ENCODE measurements at regions not wholly inside any gene's neighbourhood (a gene's known extent, or its start where the extent isn't known, plus 50 kb on each side); places are given as distances from the start of the nearest gene placed in this dataset.

GRCh38 chr3:69591164-69591736, 148.0 kb upstream of the MITF start:
- no peaks in the 10 kb centered on the region; the same call in 2 of the 3 replicates for H3K9me3 ChIP-seq (replicated peaks; ENCODE audit: control insufficient read depth, insufficient read depth, low read length)
- no peak overlapping the region for H3K4me3 ChIP-seq
- RAD21 ChIA-PET (ENCODE audit: unreplicated experiment), result no interaction called here
- SMC1A ChIA-PET (ENCODE audit: uncharacterized antibody, unreplicated experiment), result no interaction called here
- ATAC-seq (no peak), DNase-seq (ENCODE audit: low read depth, low spot score) (no peak), FAIRE-seq (no peak)
- intact Hi-C loops (cut with micrococcal nuclease; ENCODE audit: unreplicated experiment), result no loop called here
- H3K36me3 ChIP-seq (ENCODE audit: control insufficient read depth in 2 of 2, insufficient read depth in 2 of 2, low read length in 1 of 2), result no peaks in the 10 kb centered on the region
- 18% methylated on average over 4 of the region's 4 CpGs for WGBS (ENCODE audit: insufficient coverage, insufficient replicate concordance, low lambda C conversion rate, missing lambda C conversion rate)
- no peak overlapping the region for H3K4me2 ChIP-seq (ENCODE audit: control insufficient read depth, insufficient read depth)
- H3K4me1 ChIP-seq (ENCODE audit: control insufficient read depth, insufficient read depth, low read length), result no peaks in the 10 kb centered on the region
- no peaks in the 10 kb centered on the region for H4K20me1 ChIP-seq (ENCODE audit: control insufficient read depth, insufficient read depth)
- POLR2A ChIA-PET, result no interaction called here
- H3K9ac ChIP-seq (ENCODE audit: control insufficient read depth, insufficient read depth, low read length), result no peak overlapping the region
- H2AFZ ChIP-seq (ENCODE audit: control insufficient read depth, low read depth, low read length), result no peak overlapping the region
- H3K27me3 ChIP-seq (replicated peaks in 1 of 2; ENCODE audit: control insufficient read depth in 2 of 2, insufficient read depth in 2 of 2, low read length in 1 of 2), result no peaks in the 10 kb centered on the region
- CTCF ChIA-PET, result no interaction called here
- BruUV-seq (replicated peaks), result no TSS peak
- in situ Hi-C loops (cut with MboI), result no loop called here
- no peaks in the 10 kb centered on the region for H3K79me2 ChIP-seq (ENCODE audit: control insufficient read depth, insufficient read depth, low read length)
- H3K27ac ChIP-seq (ENCODE audit: control insufficient read depth, insufficient read depth), result no peak overlapping the region
- TF ChIP-seq USF1 (IDR thresholded peaks at IDR 0.05; ENCODE audit: borderline replicate concordance, extremely low read length, insufficient read depth, low read depth, low read length) (no peak), REST (IDR thresholded peaks at IDR 0.05; ENCODE audit: low read depth, low read length) (no peak), STAT3 (IDR thresholded peaks at IDR 0.05; ENCODE audit: low read depth, low read length) (no peak), NFXL1 (IDR thresholded peaks at IDR 0.05; ENCODE audit: borderline replicate concordance) (no peak), RB1 (IDR thresholded peaks at IDR 0.05; ENCODE audit: borderline replicate concordance) (no peak), MYB (IDR thresholded peaks at IDR 0.05; ENCODE audit: borderline replicate concordance, low read depth, low read length) (no peak), EGR1 (IDR thresholded peaks at IDR 0.05; ENCODE audit: borderline replicate concordance in 1 of 2, low read depth in 2 of 2, low read length in 2 of 2) (no peak), ASH2L (IDR thresholded peaks at IDR 0.05; ENCODE audit: borderline replicate concordance, low read depth) (no peak), HSF1 (IDR thresholded peaks at IDR 0.05; ENCODE audit: low read depth, low read length) (no peak), SUZ12 (IDR thresholded peaks at IDR 0.05; ENCODE audit: unreplicated experiment) (no peak), NR2C2 (IDR thresholded peaks at IDR 0.05; ENCODE audit: borderline replicate concordance, control insufficient read depth, insufficient read length, low read depth) (no peak), HDAC2 (IDR thresholded peaks at IDR 0.05) (no peak)
- TF ChIP-seq, protein P1, sequence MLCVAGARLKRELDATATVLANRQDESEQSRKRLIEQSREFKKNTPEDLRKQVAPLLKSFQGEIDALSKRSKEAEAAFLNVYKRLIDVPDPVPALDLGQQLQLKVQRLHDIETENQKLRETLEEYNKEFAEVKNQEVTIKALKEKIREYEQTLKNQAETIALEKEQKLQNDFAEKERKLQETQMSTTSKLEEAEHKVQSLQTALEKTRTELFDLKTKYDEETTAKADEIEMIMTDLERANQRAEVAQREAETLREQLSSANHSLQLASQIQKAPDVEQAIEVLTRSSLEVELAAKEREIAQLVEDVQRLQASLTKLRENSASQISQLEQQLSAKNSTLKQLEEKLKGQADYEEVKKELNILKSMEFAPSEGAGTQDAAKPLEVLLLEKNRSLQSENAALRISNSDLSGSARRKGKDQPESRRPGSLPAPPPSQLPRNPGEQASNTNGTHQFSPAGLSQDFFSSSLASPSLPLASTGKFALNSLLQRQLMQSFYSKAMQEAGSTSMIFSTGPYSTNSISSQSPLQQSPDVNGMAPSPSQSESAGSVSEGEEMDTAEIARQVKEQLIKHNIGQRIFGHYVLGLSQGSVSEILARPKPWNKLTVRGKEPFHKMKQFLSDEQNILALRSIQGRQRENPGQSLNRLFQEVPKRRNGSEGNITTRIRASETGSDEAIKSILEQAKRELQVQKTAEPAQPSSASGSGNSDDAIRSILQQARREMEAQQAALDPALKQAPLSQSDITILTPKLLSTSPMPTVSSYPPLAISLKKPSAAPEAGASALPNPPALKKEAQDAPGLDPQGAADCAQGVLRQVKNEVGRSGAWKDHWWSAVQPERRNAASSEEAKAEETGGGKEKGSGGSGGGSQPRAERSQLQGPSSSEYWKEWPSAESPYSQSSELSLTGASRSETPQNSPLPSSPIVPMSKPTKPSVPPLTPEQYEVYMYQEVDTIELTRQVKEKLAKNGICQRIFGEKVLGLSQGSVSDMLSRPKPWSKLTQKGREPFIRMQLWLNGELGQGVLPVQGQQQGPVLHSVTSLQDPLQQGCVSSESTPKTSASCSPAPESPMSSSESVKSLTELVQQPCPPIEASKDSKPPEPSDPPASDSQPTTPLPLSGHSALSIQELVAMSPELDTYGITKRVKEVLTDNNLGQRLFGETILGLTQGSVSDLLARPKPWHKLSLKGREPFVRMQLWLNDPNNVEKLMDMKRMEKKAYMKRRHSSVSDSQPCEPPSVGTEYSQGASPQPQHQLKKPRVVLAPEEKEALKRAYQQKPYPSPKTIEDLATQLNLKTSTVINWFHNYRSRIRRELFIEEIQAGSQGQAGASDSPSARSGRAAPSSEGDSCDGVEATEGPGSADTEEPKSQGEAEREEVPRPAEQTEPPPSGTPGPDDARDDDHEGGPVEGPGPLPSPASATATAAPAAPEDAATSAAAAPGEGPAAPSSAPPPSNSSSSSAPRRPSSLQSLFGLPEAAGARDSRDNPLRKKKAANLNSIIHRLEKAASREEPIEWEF (IDR thresholded peaks at IDR 0.05; ENCODE audit: insufficient replicate concordance, low read depth, low read length), result no peak
